GM12878 (cell line): ENCODE measurements at regions not wholly inside any gene's neighbourhood (a gene's known extent, or its start where the extent isn't known, plus 50 kb on each side); places are given as distances from the start of the nearest gene placed in this dataset.

Experiments
- ATAC-seq: fragments of 200-7000 bp; cut with Tn5 transposase; 3 replicates; pipeline ENCODE4 v1.9.1; 2020; ENCODE audit warnings: mild to moderate bottlenecking, moderate library complexity
- BruUV-seq: library from RNA; stranded (reverse); fragments of 400-500 nt; replicated peaks from 2 replicates; lab custom pipeline; 2021; lab: Mats Ljungman, UMichigan
- CTCF ChIA-PET: fragments of 300-600 bp; sonication (Branson Sonifier 250); formaldehyde crosslinking; extraction: SDS; loops from one replicate; lab custom pipeline; 2021; ENCODE audit warnings: inconsistent platforms; lab: Yijun Ruan, JAX
- POLR2A ChIA-PET: fragments of 350-600 bp; formaldehyde crosslinking; extraction: SDS; loops from one replicate; lab custom pipeline; 2021; ENCODE audit warnings: inconsistent platforms; lab: Charles Lee
- RAD21 ChIA-PET: fragments of 300-600 bp; sonication (Branson Sonifier 250); formaldehyde crosslinking; loops from one replicate; lab custom pipeline; 2023; ENCODE audit warnings: antibody characterized with exemption; ENCODE audit not compliant: unreplicated experiment; lab: Charles Lee
- SMC1A ChIA-PET: fragments of 300-600 bp; sonication (Branson Sonifier 250); formaldehyde crosslinking; loops from one replicate; lab custom pipeline; 2023; ENCODE audit not compliant: unreplicated experiment, uncharacterized antibody; lab: Charles Lee
- DNase-seq: peaks from one replicate; pipeline ENCODE4 v3.0.0-alpha.2; 2011; ENCODE audit warnings: low read depth, low spot score
- FAIRE-seq: peaks from 3 replicates; lab custom pipeline; 2011; peaks lifted over from hg19 to GRCh38; lab: Jason Lieb, UNC
- H2AFZ ChIP-seq: 2 replicates; pipeline ENCODE4 v1.6.0; 2011; ENCODE audit warnings: low read depth, low read length, control low read depth; ENCODE audit not compliant: control insufficient read depth
- H3K27ac ChIP-seq: 2 replicates; pipeline ENCODE4 v1.5.1; 2011; ENCODE audit warnings: control low read depth; ENCODE audit not compliant: control insufficient read depth, insufficient read depth
- H3K27me3 ChIP-seq, 2 experiments: replicated peaks in 1 of 2; 2 replicates each; pipeline versions ENCODE4 v1.6.0 to v1.6.1; 2011; ENCODE audit warnings: low read length in 1 of 2; ENCODE audit not compliant: control insufficient read depth in 2 of 2, insufficient read depth in 2 of 2
- H3K36me3 ChIP-seq, 2 experiments: 2 replicates each; pipeline ENCODE4 v1.5.1; 2011; ENCODE audit warnings: low read length in 1 of 2; ENCODE audit not compliant: control insufficient read depth in 2 of 2, insufficient read depth in 2 of 2
- H3K4me1 ChIP-seq: 2 replicates; pipeline ENCODE4 v1.6.1; 2011; ENCODE audit warnings: mild to moderate bottlenecking, low read length, moderate library complexity, mixed read lengths; ENCODE audit not compliant: control insufficient read depth, insufficient read depth
- H3K4me2 ChIP-seq: 2 replicates; pipeline ENCODE4 v1.6.0; 2011; ENCODE audit warnings: control low read depth; ENCODE audit not compliant: control insufficient read depth, insufficient read depth
- H3K4me3 ChIP-seq: fragments of 200-600 bp; sonication (generic); 2 replicates; pipeline ENCODE4 v1.5.1; 2016
- H3K79me2 ChIP-seq: 2 replicates; pipeline ENCODE4 v1.6.0; 2011; ENCODE audit warnings: low read length; ENCODE audit not compliant: control insufficient read depth, insufficient read depth
- H3K9ac ChIP-seq: 2 replicates; pipeline ENCODE4 v1.8.0; 2011; ENCODE audit warnings: low read length, control low read depth, mixed read lengths; ENCODE audit not compliant: control insufficient read depth, insufficient read depth
- H3K9me3 ChIP-seq: replicated peaks from 3 replicates; pipeline ENCODE4 v1.5.1; 2011; ENCODE audit warnings: mild to moderate bottlenecking, low read length; ENCODE audit not compliant: control insufficient read depth, insufficient read depth
- H4K20me1 ChIP-seq: 2 replicates; pipeline ENCODE4 v1.6.0; 2011; ENCODE audit not compliant: control insufficient read depth, insufficient read depth
- CBFB ChIP-seq: IDR thresholded peaks from 2 replicates; pipeline ENCODE4 v1.6.1; 2016; ENCODE audit warnings: antibody characterized with exemption, low read depth
- EED ChIP-seq: sonication (generic); IDR thresholded peaks from 2 replicates; pipeline ENCODE4 v1.6.1; 2016; ENCODE audit warnings: antibody characterized with exemption, low read depth
- FOS ChIP-seq: IDR thresholded peaks from 3 replicates; pipeline ENCODE4 v1.6.1; 2011; ENCODE audit warnings: borderline replicate concordance; ENCODE audit not compliant: insufficient read length; ENCODE audit errors: extremely low read depth
- MYC ChIP-seq: IDR thresholded peaks from 2 replicates; pipeline ENCODE4 v1.6.1; 2011; ENCODE audit warnings: mild to moderate bottlenecking, low read length, moderate library complexity, inconsistent platforms; ENCODE audit not compliant: insufficient read depth, insufficient replicate concordance, insufficient read length, severe bottlenecking
- PML ChIP-seq: IDR thresholded peaks from 2 replicates; pipeline ENCODE4 v1.6.1; 2012; ENCODE audit warnings: low read length, inconsistent platforms
- POLR2A ChIP-seq: IDR thresholded peaks from 2 replicates; pipeline ENCODE4 v1.6.1; 2011; ENCODE audit warnings: low read depth, mild to moderate bottlenecking, low read length
- RCOR1 ChIP-seq: conservative IDR thresholded peaks from 2 replicates; pipeline ENCODE4 v1.6.1; 2012; ENCODE audit warnings: low read depth, low read length, improper control_type of control experiment
- WGBS: methylation state at CpG from one replicate; pipeline ENCODE4 v1.1.6; 2016; ENCODE audit warnings: low lambda C conversion rate; ENCODE audit not compliant: insufficient replicate concordance, insufficient coverage; ENCODE audit errors: missing lambda C conversion rate; 5-methylcytosine and 5-hydroxymethylcytosine counted together
- in situ Hi-C: fragments of 300-500 bp; cut with MboI; formaldehyde crosslinking; loops from 9 replicates; pipeline ENCODE4 v1.14.3; 2018; ENCODE audit warnings: mixed read lengths
- intact Hi-C: fragments of 100-400 bp; cut with micrococcal nuclease; formaldehyde crosslinking; loops from one replicate; pipeline ENCODE4 v1.14.2; 2022; ENCODE audit not compliant: unreplicated experiment
- TF ChIP-seq, protein P1 (sequence below): fragments of 450-650 bp; IDR thresholded peaks from 2 replicates; pipeline ENCODE4 v1.6.1; 2018; ENCODE audit warnings: mild to moderate bottlenecking, low read depth, moderate library complexity; ENCODE audit not compliant: partially characterized antibody
- TF ChIP-seq, protein P2 (sequence below): fragments of 450-650 bp; formaldehyde crosslinking; IDR thresholded peaks from 2 replicates; pipeline ENCODE4 v1.4.0; 2020; ENCODE audit warnings: mild to moderate bottlenecking, moderate library complexity
- TF ChIP-seq, protein P3 (sequence below): fragments of 450-650 bp; conservative IDR thresholded peaks from 2 replicates; pipeline ENCODE4 v1.6.1; 2017; ENCODE audit warnings: mild to moderate bottlenecking, moderate library complexity

DNA sequence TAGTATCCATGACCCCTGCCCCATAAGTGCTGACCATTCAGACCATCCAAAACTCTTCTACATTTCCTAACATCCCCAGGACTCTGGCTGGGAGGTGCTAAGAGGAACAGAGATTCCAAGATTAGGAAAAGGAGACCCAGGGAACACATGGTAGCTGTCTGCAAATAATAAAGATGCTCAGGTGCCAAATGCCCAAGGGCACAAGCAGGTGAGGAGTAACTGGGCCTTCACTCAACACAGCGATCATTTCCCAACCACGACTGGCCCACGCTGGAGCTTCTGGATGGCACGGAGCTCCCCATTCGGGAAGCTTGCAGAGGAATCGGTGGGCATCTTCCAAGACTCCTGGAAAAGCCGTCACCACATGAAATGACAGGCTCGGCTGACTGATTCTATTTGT, 255.9 kb upstream of the SMIM21 start:
- Histone ChIP-seq H4K20me1 (no peaks in the 10 kb centered on the region), H3K4me1 (no peaks in the 10 kb centered on the region), H3K79me2 (no peaks in the 10 kb centered on the region), H3K36me3 (no peaks in the 10 kb centered on the region), H3K9me3 (no peaks in the 10 kb centered on the region), H3K4me2 (no peak overlapping the region), H3K27me3 (no peaks in the 10 kb centered on the region; a peak in 1 of 4 replicates), H2AFZ (no peak overlapping the region), H3K9ac (no peak overlapping the region), H3K4me3 (no peak overlapping the region), H3K27ac (no peak overlapping the region)
- no peak for DNase-seq
- in situ Hi-C loops, result no loop called here
- ChIA-PET RAD21 (no interaction called here), SMC1A (interaction anchor here (0.6 to 1.0 kb wide), 2 partner anchors 23 to 393 kb away, joined by 3 read pairs; no protein-coding TSS in a partner anchor), POLR2A (interaction anchor here (0.7 kb wide), 2 partner anchors 85 to 903 kb away, joined by 3 to 6 read pairs; no protein-coding TSS in a partner anchor), CTCF (no interaction called here)
- no peak for TF ChIP-seq MYC
- TF ChIP-seq, protein P1, sequence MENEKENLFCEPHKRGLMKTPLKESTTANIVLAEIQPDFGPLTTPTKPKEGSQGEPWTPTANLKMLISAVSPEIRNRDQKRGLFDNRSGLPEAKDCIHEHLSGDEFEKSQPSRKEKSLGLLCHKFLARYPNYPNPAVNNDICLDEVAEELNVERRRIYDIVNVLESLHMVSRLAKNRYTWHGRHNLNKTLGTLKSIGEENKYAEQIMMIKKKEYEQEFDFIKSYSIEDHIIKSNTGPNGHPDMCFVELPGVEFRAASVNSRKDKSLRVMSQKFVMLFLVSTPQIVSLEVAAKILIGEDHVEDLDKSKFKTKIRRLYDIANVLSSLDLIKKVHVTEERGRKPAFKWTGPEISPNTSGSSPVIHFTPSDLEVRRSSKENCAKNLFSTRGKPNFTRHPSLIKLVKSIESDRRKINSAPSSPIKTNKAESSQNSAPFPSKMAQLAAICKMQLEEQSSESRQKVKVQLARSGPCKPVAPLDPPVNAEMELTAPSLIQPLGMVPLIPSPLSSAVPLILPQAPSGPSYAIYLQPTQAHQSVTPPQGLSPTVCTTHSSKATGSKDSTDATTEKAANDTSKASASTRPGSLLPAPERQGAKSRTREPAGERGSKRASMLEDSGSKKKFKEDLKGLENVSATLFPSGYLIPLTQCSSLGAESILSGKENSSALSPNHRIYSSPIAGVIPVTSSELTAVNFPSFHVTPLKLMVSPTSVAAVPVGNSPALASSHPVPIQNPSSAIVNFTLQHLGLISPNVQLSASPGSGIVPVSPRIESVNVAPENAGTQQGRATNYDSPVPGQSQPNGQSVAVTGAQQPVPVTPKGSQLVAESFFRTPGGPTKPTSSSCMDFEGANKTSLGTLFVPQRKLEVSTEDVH, result no peak
- TF ChIP-seq, protein P2, sequence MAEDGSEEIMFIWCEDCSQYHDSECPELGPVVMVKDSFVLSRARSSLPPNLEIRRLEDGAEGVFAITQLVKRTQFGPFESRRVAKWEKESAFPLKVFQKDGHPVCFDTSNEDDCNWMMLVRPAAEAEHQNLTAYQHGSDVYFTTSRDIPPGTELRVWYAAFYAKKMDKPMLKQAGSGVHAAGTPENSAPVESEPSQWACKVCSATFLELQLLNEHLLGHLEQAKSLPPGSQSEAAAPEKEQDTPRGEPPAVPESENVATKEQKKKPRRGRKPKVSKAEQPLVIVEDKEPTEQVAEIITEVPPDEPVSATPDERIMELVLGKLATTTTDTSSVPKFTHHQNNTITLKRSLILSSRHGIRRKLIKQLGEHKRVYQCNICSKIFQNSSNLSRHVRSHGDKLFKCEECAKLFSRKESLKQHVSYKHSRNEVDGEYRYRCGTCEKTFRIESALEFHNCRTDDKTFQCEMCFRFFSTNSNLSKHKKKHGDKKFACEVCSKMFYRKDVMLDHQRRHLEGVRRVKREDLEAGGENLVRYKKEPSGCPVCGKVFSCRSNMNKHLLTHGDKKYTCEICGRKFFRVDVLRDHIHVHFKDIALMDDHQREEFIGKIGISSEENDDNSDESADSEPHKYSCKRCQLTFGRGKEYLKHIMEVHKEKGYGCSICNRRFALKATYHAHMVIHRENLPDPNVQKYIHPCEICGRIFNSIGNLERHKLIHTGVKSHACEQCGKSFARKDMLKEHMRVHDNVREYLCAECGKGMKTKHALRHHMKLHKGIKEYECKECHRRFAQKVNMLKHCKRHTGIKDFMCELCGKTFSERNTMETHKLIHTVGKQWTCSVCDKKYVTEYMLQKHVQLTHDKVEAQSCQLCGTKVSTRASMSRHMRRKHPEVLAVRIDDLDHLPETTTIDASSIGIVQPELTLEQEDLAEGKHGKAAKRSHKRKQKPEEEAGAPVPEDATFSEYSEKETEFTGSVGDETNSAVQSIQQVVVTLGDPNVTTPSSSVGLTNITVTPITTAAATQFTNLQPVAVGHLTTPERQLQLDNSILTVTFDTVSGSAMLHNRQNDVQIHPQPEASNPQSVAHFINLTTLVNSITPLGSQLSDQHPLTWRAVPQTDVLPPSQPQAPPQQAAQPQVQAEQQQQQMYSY (CRISPR knock-in tag), result no peak
- TF ChIP-seq EED, result no peak
- TF ChIP-seq RCOR1, result no peak
- no peak for TF ChIP-seq PML
- TF ChIP-seq, protein P3, sequence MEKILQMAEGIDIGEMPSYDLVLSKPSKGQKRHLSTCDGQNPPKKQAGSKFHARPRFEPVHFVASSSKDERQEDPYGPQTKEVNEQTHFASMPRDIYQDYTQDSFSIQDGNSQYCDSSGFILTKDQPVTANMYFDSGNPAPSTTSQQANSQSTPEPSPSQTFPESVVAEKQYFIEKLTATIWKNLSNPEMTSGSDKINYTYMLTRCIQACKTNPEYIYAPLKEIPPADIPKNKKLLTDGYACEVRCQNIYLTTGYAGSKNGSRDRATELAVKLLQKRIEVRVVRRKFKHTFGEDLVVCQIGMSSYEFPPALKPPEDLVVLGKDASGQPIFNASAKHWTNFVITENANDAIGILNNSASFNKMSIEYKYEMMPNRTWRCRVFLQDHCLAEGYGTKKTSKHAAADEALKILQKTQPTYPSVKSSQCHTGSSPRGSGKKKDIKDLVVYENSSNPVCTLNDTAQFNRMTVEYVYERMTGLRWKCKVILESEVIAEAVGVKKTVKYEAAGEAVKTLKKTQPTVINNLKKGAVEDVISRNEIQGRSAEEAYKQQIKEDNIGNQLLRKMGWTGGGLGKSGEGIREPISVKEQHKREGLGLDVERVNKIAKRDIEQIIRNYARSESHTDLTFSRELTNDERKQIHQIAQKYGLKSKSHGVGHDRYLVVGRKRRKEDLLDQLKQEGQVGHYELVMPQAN, result no peak
- no peak for TF ChIP-seq FOS
- TF ChIP-seq POLR2A, result no peak
- TF ChIP-seq CBFB, result no peak
- BruUV-seq, result no TSS peak
- no peak for FAIRE-seq
- WGBS, result 44% methylated on average over 8 of the region's 8 CpGs
- no peak for ATAC-seq
- intact Hi-C loops, result no loop called here
